Endodermal cell (in vitro differentiated cells): ENCODE measurements at regions not wholly inside any gene's neighbourhood (a gene's known extent, or its start where the extent isn't known, plus 50 kb on each side); places are given as distances from the start of the nearest gene placed in this dataset.

Experiments
- DNase-seq: peaks from one replicate; pipeline ENCODE4 v3.0.0-alpha.2; 2017
- H3K27ac ChIP-seq: 2 replicates; pipeline ENCODE4 v1.5.1; 2013; ENCODE audit warnings: mild to moderate bottlenecking, low read depth, low read length, moderate library complexity
- H3K27me3 ChIP-seq: 2 replicates; pipeline ENCODE4 v1.6.1; 2013; ENCODE audit warnings: mild to moderate bottlenecking, low read length, moderate library complexity; ENCODE audit not compliant: insufficient read depth, control insufficient read depth, poor library complexity, severe bottlenecking
- H3K36me3 ChIP-seq: 2 replicates; pipeline ENCODE4 v1.7.0; 2013; ENCODE audit warnings: mild to moderate bottlenecking, low read length, moderate library complexity; ENCODE audit not compliant: control insufficient read depth, insufficient read depth
- H3K4me1 ChIP-seq: one replicate; pipeline ENCODE4 v1.7.0; 2013; ENCODE audit warnings: low read length; ENCODE audit not compliant: control insufficient read depth, insufficient read depth
- H3K4me3 ChIP-seq: 2 replicates; pipeline ENCODE4 v1.5.1; 2013; ENCODE audit warnings: mild to moderate bottlenecking, low read length, moderate library complexity
- H3K9ac ChIP-seq: 2 replicates; pipeline ENCODE4 v1.6.1; 2013; ENCODE audit warnings: mild to moderate bottlenecking, low read length, moderate library complexity; ENCODE audit not compliant: poor library complexity, severe bottlenecking; ENCODE audit errors: extremely low read depth
- H3K9me3 ChIP-seq: 2 replicates; pipeline ENCODE4 v1.6.1; 2013; ENCODE audit warnings: mild to moderate bottlenecking, low read length, moderate library complexity; ENCODE audit not compliant: control insufficient read depth
- H3K27ac Mint-ChIP-seq: 2 replicates; pipeline ENCODE4 v1.8.0; 2020; ENCODE audit warnings: mixed read lengths
- H3K27me3 Mint-ChIP-seq: 2 replicates; pipeline ENCODE4 v1.8.0; 2021; ENCODE audit warnings: mild to moderate bottlenecking, mixed read lengths; ENCODE audit not compliant: insufficient read depth
- H3K36me3 Mint-ChIP-seq: 2 replicates; pipeline ENCODE4 v1.8.0; 2020; ENCODE audit warnings: low read depth, mixed read lengths
- H3K4me1 Mint-ChIP-seq: 2 replicates; pipeline ENCODE4 v1.8.0; 2020; ENCODE audit warnings: mixed read lengths
- H3K4me3 Mint-ChIP-seq: 2 replicates; pipeline ENCODE4 v1.8.0; 2020; ENCODE audit warnings: mild to moderate bottlenecking, moderate library complexity, mixed read lengths
- H3K9me3 Mint-ChIP-seq: 2 replicates; pipeline ENCODE4 v1.8.0; 2020; ENCODE audit warnings: mild to moderate bottlenecking, mixed read lengths
- CTCF ChIP-seq: fragments of 200-600 bp; sonication (generic); conservative IDR thresholded peaks from 2 replicates; pipeline ENCODE4 v1.5.0; 2021; ENCODE audit warnings: antibody characterized with exemption, mild to moderate bottlenecking
- WGBS, 2 experiments: methylation state at CpG; one replicate each; pipeline versions ENCODE4 v1.1.5 to v1.1.7; 2013; ENCODE audit warnings: missing lambda C conversion rate in 2 of 2, mixed read lengths in 1 of 2; ENCODE audit not compliant: insufficient coverage in 1 of 2, insufficient read length in 1 of 2; 5-methylcytosine and 5-hydroxymethylcytosine counted together

- Mint-ChIP-seq H3K36me3 (no peaks in the 10 kb centered on the region), H3K9me3 (no peaks in the 10 kb centered on the region), H3K4me1 (no peaks in the 10 kb centered on the region), H3K4me3 (no peak overlapping the region), H3K27ac (no peak overlapping the region), H3K27me3 (peaks cover 50% of the 10 kb centered on the region)
- no peak for DNase-seq
- Histone ChIP-seq H3K4me1 (no peaks in the 10 kb centered on the region), H3K4me3 (no peak overlapping the region), H3K27me3 (peaks cover 56% of the 10 kb centered on the region), H3K9ac (no peak overlapping the region), H3K27ac (no peak overlapping the region), H3K9me3 (no peaks in the 10 kb centered on the region), H3K36me3 (no peaks in the 10 kb centered on the region)
- TF ChIP-seq CTCF, result no peak
- 96% methylated on average over 3 of the region's 3 CpGs; no CpG with 5 or more reads in 1 of the 2 experiments for WGBS, 2 experiments
These were observed 74.0 kb downstream of the GATA3 start for GRCh38 chr10:8128511-8128910.

GRCh38 chr10:8129438-8129837 is 75.0 kb downstream of the GATA3 start:
- 94 to 100% methylated on average over 1 to 2 of the region's 2 CpGs for WGBS, 2 experiments
- TF ChIP-seq CTCF, result no peak

GRCh38 chr10:8130973-8131911 is 76.8 kb downstream of the GATA3 start:
- Histone ChIP-seq H3K27ac (no peak overlapping the region), H3K9ac (no peak overlapping the region), H3K36me3 (no peaks in the 10 kb centered on the region), H3K4me3 (no peak overlapping the region), H3K9me3 (no peaks in the 10 kb centered on the region), H3K4me1 (no peaks in the 10 kb centered on the region), H3K27me3 (peaks cover 59% of the 10 kb centered on the region)
- no peaks in the 10 kb centered on the region for H3K4me1 Mint-ChIP-seq
- peaks cover 50% of the 10 kb centered on the region for H3K27me3 Mint-ChIP-seq
- no peak for DNase-seq
- H3K36me3 Mint-ChIP-seq, result no peaks in the 10 kb centered on the region
- H3K9me3 Mint-ChIP-seq, result no peaks in the 10 kb centered on the region
- H3K27ac Mint-ChIP-seq, result no peak overlapping the region
- WGBS, 2 experiments, result 92 to 94% methylated on average over 7 to 8 of the region's 8 CpGs
- no peak for TF ChIP-seq CTCF
- H3K4me3 Mint-ChIP-seq, result no peak overlapping the region

More at GRCh38 chr10:8129438-8129837, 75.0 kb downstream of the GATA3 start:
- Mint-ChIP-seq H3K4me3 (no peak overlapping the region), H3K36me3 (no peaks in the 10 kb centered on the region), H3K27me3 (peaks cover 55% of the 10 kb centered on the region), H3K27ac (no peak overlapping the region), H3K9me3 (no peaks in the 10 kb centered on the region), H3K4me1 (no peaks in the 10 kb centered on the region)
- H3K27ac ChIP-seq, result no peak overlapping the region
- no peak overlapping the region for H3K9ac ChIP-seq
- DNase-seq, result no peak
- no peak overlapping the region for H3K4me3 ChIP-seq
- no peaks in the 10 kb centered on the region for H3K9me3 ChIP-seq
- H3K4me1 ChIP-seq, result no peaks in the 10 kb centered on the region
- H3K27me3 ChIP-seq, result peaks cover 61% of the 10 kb centered on the region
- H3K36me3 ChIP-seq, result no peaks in the 10 kb centered on the region
